ENCODE measurements at regions not wholly inside any gene's neighbourhood (a gene's known extent, or its start where the extent isn't known, plus 50 kb on each side); places are given as distances from the start of the nearest gene placed in this dataset.

- no peaks in the 10 kb centered on the region for H3F3A ChIP-seq (ENCODE audit: insufficient read depth, low read length)
- no peak overlapping the region for H2AFZ ChIP-seq (ENCODE audit: low read length)
- no peaks in the 10 kb centered on the region for H4K20me1 ChIP-seq (ENCODE audit: insufficient read depth, low read length)
- H3K9ac ChIP-seq (ENCODE audit: low read length), result no peak overlapping the region
- no peak overlapping the region for H3K4me3 ChIP-seq (ENCODE audit: low read length)
- no peaks in the 10 kb centered on the region for H3K9me2 ChIP-seq (replicated peaks; ENCODE audit: insufficient read depth, low read length)
- H3K36me3 ChIP-seq (replicated peaks; ENCODE audit: insufficient read depth, low read length), result no peaks in the 10 kb centered on the region
- H3K4me2 ChIP-seq (ENCODE audit: low read depth, low read length), result no peak overlapping the region
- no peak overlapping the region for H3K27ac ChIP-seq (ENCODE audit: low read length)
- H3K79me2 ChIP-seq (ENCODE audit: low read length), result no peaks in the 10 kb centered on the region
- H3K27me3 ChIP-seq (replicated peaks; ENCODE audit: insufficient read depth, low read length), result no peaks in the 10 kb centered on the region
- no peaks in the 10 kb centered on the region for H3K4me1 ChIP-seq (ENCODE audit: low read length)
- no peak for DNase-seq
- TF ChIP-seq EZH2phosphoT487 (IDR thresholded peaks at IDR 0.05; ENCODE audit: low read length), result no peak
- no peak for TF ChIP-seq EZH2 (optimal IDR thresholded peaks at IDR 0.05; ENCODE audit: low read depth, low read length)
- no peak for TF ChIP-seq CTCF (IDR thresholded peaks at IDR 0.05; ENCODE audit: low read length)
- no peaks in the 10 kb centered on the region; the same call in 1 of the 2 replicates for H3K9me3 ChIP-seq (replicated peaks; ENCODE audit: insufficient read depth, low read length)
Observed at GRCh38 chr9:95627802-95628201, 111.0 kb upstream of the PTCH1 start.

GRCh38 chr9:95626885-95627558 is 110.3 kb upstream of the PTCH1 start:
- Histone ChIP-seq H2AFZ (ENCODE audit: low read length) (no peak overlapping the region), H3K9ac (ENCODE audit: low read length) (no peak overlapping the region), H3K4me3 (ENCODE audit: low read length) (no peak overlapping the region), H3K27ac (ENCODE audit: low read length) (no peak overlapping the region), H3K4me2 (ENCODE audit: low read depth, low read length) (no peak overlapping the region), H3K4me1 (ENCODE audit: low read length) (no peaks in the 10 kb centered on the region), H3K9me2 (replicated peaks; ENCODE audit: insufficient read depth, low read length) (no peaks in the 10 kb centered on the region), H3K36me3 (replicated peaks; ENCODE audit: insufficient read depth, low read length) (no peaks in the 10 kb centered on the region), H3K9me3 (replicated peaks; ENCODE audit: insufficient read depth, low read length) (no peaks in the 10 kb centered on the region; the same call in 1 of the 2 replicates), H3F3A (ENCODE audit: insufficient read depth, low read length) (no peaks in the 10 kb centered on the region), H3K79me2 (ENCODE audit: low read length) (no peaks in the 10 kb centered on the region), H3K27me3 (replicated peaks; ENCODE audit: insufficient read depth, low read length) (no peaks in the 10 kb centered on the region), H4K20me1 (ENCODE audit: insufficient read depth, low read length) (no peaks in the 10 kb centered on the region)
- DNase-seq, result no peak
- TF ChIP-seq EZH2phosphoT487 (IDR thresholded peaks at IDR 0.05; ENCODE audit: low read length), result no peak
- TF ChIP-seq CTCF (IDR thresholded peaks at IDR 0.05; ENCODE audit: low read length), result no peak
- no peak for TF ChIP-seq EZH2 (optimal IDR thresholded peaks at IDR 0.05; ENCODE audit: low read depth, low read length)

- no peaks in the 10 kb centered on the region for H4K20me1 ChIP-seq (ENCODE audit: insufficient read depth, low read length)
- no peaks in the 10 kb centered on the region for H3K27me3 ChIP-seq (replicated peaks; ENCODE audit: insufficient read depth, low read length)
- no peak overlapping the region for H2AFZ ChIP-seq (ENCODE audit: low read length)
- H3K79me2 ChIP-seq (ENCODE audit: low read length), result no peaks in the 10 kb centered on the region
- no peaks in the 10 kb centered on the region; the same call in 1 of the 2 replicates for H3K9me3 ChIP-seq (replicated peaks; ENCODE audit: insufficient read depth, low read length)
- DNase-seq, result no peak
- no peak overlapping the region for H3K27ac ChIP-seq (ENCODE audit: low read length)
- no peak overlapping the region for H3K4me2 ChIP-seq (ENCODE audit: low read depth, low read length)
- no peaks in the 10 kb centered on the region for H3K36me3 ChIP-seq (replicated peaks; ENCODE audit: insufficient read depth, low read length)
- H3K9ac ChIP-seq (ENCODE audit: low read length), result no peak overlapping the region
- H3K4me1 ChIP-seq (ENCODE audit: low read length), result no peaks in the 10 kb centered on the region
- H3K9me2 ChIP-seq (replicated peaks; ENCODE audit: insufficient read depth, low read length), result no peaks in the 10 kb centered on the region
- no peaks in the 10 kb centered on the region for H3F3A ChIP-seq (ENCODE audit: insufficient read depth, low read length)
- no peak overlapping the region for H3K4me3 ChIP-seq (ENCODE audit: low read length)
- no peak for TF ChIP-seq EZH2phosphoT487 (IDR thresholded peaks at IDR 0.05; ENCODE audit: low read length)
- TF ChIP-seq EZH2 (optimal IDR thresholded peaks at IDR 0.05; ENCODE audit: low read depth, low read length), result no peak
- TF ChIP-seq CTCF (IDR thresholded peaks at IDR 0.05; ENCODE audit: low read length), result no peak
Observed at GRCh38 chr9:95626341-95626740, 109.6 kb upstream of the PTCH1 start.

Data from MM.1S (cell line).